ENCODE measurements at regions not wholly inside any gene's neighbourhood (a gene's known extent, or its start where the extent isn't known, plus 50 kb on each side); places are given as distances from the start of the nearest gene placed in this dataset.

GRCh38 chr12:29035112-29035511, 114.0 kb upstream of the FAR2 start:
- TF ChIP-seq POLR2A (IDR thresholded peaks at IDR 0.05; ENCODE audit: low read length) (no peak), GATA1 (IDR thresholded peaks at IDR 0.05; ENCODE audit: low read depth, low read length) (no peak)

Data from erythroblast (primary cell).